ENCODE measurements at regions not wholly inside any gene's neighbourhood (a gene's known extent, or its start where the extent isn't known, plus 50 kb on each side); places are given as distances from the start of the nearest gene placed in this dataset.

GRCh38 chr6:137951064-137951597 is 84.1 kb downstream of the TNFAIP3 start:
- H2AFZ ChIP-seq (ENCODE audit: low read length) = no peak overlapping the region
- ATAC-seq (no peak), DNase-seq (no peak)
- H3K27ac ChIP-seq (ENCODE audit: low read length) = no peak overlapping the region
- no peaks in the 10 kb centered on the region for H3K27me3 ChIP-seq (ENCODE audit: low read length)
- BruUV-seq (replicated peaks) = no TSS peak
- no peaks in the 10 kb centered on the region for H4K20me1 ChIP-seq (ENCODE audit: low read length)
- TF ChIP-seq EZH2 (IDR thresholded peaks at IDR 0.05; ENCODE audit: low read length, unreplicated experiment) (no peak), EZH2phosphoT487 (IDR thresholded peaks at IDR 0.05; ENCODE audit: borderline replicate concordance, low read length) (no peak)
- TF ChIP-seq, protein P1, sequence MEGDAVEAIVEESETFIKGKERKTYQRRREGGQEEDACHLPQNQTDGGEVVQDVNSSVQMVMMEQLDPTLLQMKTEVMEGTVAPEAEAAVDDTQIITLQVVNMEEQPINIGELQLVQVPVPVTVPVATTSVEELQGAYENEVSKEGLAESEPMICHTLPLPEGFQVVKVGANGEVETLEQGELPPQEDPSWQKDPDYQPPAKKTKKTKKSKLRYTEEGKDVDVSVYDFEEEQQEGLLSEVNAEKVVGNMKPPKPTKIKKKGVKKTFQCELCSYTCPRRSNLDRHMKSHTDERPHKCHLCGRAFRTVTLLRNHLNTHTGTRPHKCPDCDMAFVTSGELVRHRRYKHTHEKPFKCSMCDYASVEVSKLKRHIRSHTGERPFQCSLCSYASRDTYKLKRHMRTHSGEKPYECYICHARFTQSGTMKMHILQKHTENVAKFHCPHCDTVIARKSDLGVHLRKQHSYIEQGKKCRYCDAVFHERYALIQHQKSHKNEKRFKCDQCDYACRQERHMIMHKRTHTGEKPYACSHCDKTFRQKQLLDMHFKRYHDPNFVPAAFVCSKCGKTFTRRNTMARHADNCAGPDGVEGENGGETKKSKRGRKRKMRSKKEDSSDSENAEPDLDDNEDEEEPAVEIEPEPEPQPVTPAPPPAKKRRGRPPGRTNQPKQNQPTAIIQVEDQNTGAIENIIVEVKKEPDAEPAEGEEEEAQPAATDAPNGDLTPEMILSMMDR (conservative IDR thresholded peaks at IDR 0.05; ENCODE audit: low read depth, low read length) = no peak
- no peaks in the 10 kb centered on the region for H3K9me3 ChIP-seq (ENCODE audit: low read length)
- POLR2A ChIA-PET (ENCODE audit: unreplicated experiment) = no interaction called here
- no peak overlapping the region for H3K4me3 ChIP-seq (ENCODE audit: low read length)
- H3K4me1 ChIP-seq (ENCODE audit: insufficient read depth, low read length) = no peaks in the 10 kb centered on the region
- H3K9me2 ChIP-seq (replicated peaks; ENCODE audit: low read length) = no peaks in the 10 kb centered on the region
- intact Hi-C loops (cut with micrococcal nuclease) = no loop called here
- H3K4me2 ChIP-seq (ENCODE audit: low read length) = no peak overlapping the region
- H3K36me3 ChIP-seq (ENCODE audit: low read depth, low read length) = no peaks in the 10 kb centered on the region
- no peak overlapping the region for H3K9ac ChIP-seq (ENCODE audit: low read length)
- H3F3A ChIP-seq (ENCODE audit: low read length, unreplicated experiment) = no peaks in the 10 kb centered on the region
- CTCF ChIA-PET = no interaction called here
- H3K79me2 ChIP-seq (ENCODE audit: low read length) = no peaks in the 10 kb centered on the region

- Histone ChIP-seq H3K4me3 (ENCODE audit: low read length) (no peak overlapping the region), H3K4me1 (ENCODE audit: insufficient read depth, low read length) (no peaks in the 10 kb centered on the region), H4K20me1 (ENCODE audit: low read length) (no peaks in the 10 kb centered on the region), H3K9me3 (ENCODE audit: low read length) (no peaks in the 10 kb centered on the region), H3F3A (ENCODE audit: low read length, unreplicated experiment) (no peaks in the 10 kb centered on the region), H3K27ac (ENCODE audit: low read length) (no peak overlapping the region), H3K9me2 (replicated peaks; ENCODE audit: low read length) (no peaks in the 10 kb centered on the region), H3K27me3 (ENCODE audit: low read length) (no peaks in the 10 kb centered on the region), H3K79me2 (ENCODE audit: low read length) (no peaks in the 10 kb centered on the region), H3K4me2 (ENCODE audit: low read length) (no peak overlapping the region), H2AFZ (ENCODE audit: low read length) (no peak overlapping the region), H3K9ac (ENCODE audit: low read length) (no peak overlapping the region), H3K36me3 (ENCODE audit: low read depth, low read length) (no peaks in the 10 kb centered on the region)
- no TSS peak for BruUV-seq (replicated peaks)
- CTCF ChIA-PET = no interaction called here
- no peak for ATAC-seq
- intact Hi-C loops (cut with micrococcal nuclease) = no loop called here
- TF ChIP-seq EZH2 (IDR thresholded peaks at IDR 0.05; ENCODE audit: low read length, unreplicated experiment) = no peak
- no peak for DNase-seq
- POLR2A ChIA-PET (ENCODE audit: unreplicated experiment) = no interaction called here
Observed at GRCh38 chr6:137952247-137952646, 85.2 kb downstream of the TNFAIP3 start.

GRCh38 chr6:137953761-137954160 is 86.7 kb downstream of the TNFAIP3 start:
- Histone ChIP-seq H4K20me1 (ENCODE audit: low read length) (no peaks in the 10 kb centered on the region), H3K4me1 (ENCODE audit: insufficient read depth, low read length) (no peaks in the 10 kb centered on the region), H3K36me3 (ENCODE audit: low read depth, low read length) (no peaks in the 10 kb centered on the region), H3K27me3 (ENCODE audit: low read length) (no peaks in the 10 kb centered on the region), H3K27ac (ENCODE audit: low read length) (no peak overlapping the region), H3K9me3 (ENCODE audit: low read length) (no peaks in the 10 kb centered on the region), H2AFZ (ENCODE audit: low read length) (no peak overlapping the region), H3K9me2 (replicated peaks; ENCODE audit: low read length) (no peaks in the 10 kb centered on the region), H3K4me2 (ENCODE audit: low read length) (no peak overlapping the region), H3K9ac (ENCODE audit: low read length) (no peak overlapping the region), H3F3A (ENCODE audit: low read length, unreplicated experiment) (no peaks in the 10 kb centered on the region), H3K79me2 (ENCODE audit: low read length) (no peaks in the 10 kb centered on the region), H3K4me3 (ENCODE audit: low read length) (no peak overlapping the region)
- TF ChIP-seq, protein P1 (conservative IDR thresholded peaks at IDR 0.05; ENCODE audit: low read depth, low read length) = no peak
- TF ChIP-seq EZH2phosphoT487 (IDR thresholded peaks at IDR 0.05; ENCODE audit: borderline replicate concordance, low read length) (no peak), EZH2 (IDR thresholded peaks at IDR 0.05; ENCODE audit: low read length, unreplicated experiment) (no peak)
- BruUV-seq (replicated peaks) = no TSS peak
- DNase-seq (no peak), ATAC-seq (no peak)
- intact Hi-C loops (cut with micrococcal nuclease) = no loop called here
- ChIA-PET POLR2A (ENCODE audit: unreplicated experiment) (no interaction called here), CTCF (no interaction called here)
